ENCODE measurements at regions not wholly inside any gene's neighbourhood (a gene's known extent, or its start where the extent isn't known, plus 50 kb on each side); places are given as distances from the start of the nearest gene placed in this dataset.

- TF ChIP-seq CTCF (IDR thresholded peaks at IDR 0.05; ENCODE audit: low read depth, low read length) (no peak), EZH2phosphoT487 (IDR thresholded peaks at IDR 0.05; ENCODE audit: low read depth) (no peak)
Observed at GRCh38 chr2:14716319-14716718, 83.8 kb downstream of the LRATD1 start.
